ENCODE measurements at regions not wholly inside any gene's neighbourhood (a gene's known extent, or its start where the extent isn't known, plus 50 kb on each side); places are given as distances from the start of the nearest gene placed in this dataset.
"Not testable (repeated sequence)": the region's sequence is repeated elsewhere in the genome, so short reads cannot be mapped to it uniquely, and the experiment has no call there.

- no peak for DNase-seq
These were observed 129.1 kb upstream of the OLIG3 start for GRCh38 chr6:137623293-137623692.

DNA sequence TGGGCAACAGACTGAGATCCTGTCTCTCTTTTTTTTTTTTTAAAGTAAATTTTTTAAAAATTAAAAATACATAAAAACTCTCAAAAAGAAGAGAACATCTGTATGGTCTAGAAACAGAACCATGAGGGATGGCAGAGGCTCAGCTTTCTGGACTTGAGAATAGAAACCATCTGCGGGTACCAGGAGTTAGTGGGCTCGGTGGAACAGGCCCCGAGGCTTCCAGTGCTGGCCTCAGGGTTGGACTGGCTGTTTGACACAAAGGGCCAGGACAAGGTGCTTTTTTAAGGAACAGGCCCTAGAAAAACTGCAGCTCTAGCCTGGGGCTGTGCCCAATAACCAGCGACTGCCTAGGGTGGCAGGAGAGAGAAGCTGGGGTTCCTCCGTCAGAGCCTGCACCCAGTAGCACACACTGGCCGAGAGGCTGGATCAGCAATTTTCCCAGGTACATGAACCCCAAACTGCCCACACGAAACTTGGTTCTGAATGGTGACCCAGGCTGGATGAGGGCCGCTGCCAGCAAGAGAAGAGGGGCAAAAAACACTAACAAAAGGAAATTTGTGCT is 131.0 kb upstream of the OLIG3 start:
- DNase-seq, result no peak

- no peak for DNase-seq
These were observed 131.6 kb upstream of the OLIG3 start for GRCh38 chr6:137625808-137626207.

GRCh38 chr6:137630666-137631065 is 136.5 kb upstream of the OLIG3 start:
- DNase-seq, result no peak

GRCh38 chr6:137631323-137631722 is 137.1 kb upstream of the OLIG3 start:
- DNase-seq, result no peak

DNA sequence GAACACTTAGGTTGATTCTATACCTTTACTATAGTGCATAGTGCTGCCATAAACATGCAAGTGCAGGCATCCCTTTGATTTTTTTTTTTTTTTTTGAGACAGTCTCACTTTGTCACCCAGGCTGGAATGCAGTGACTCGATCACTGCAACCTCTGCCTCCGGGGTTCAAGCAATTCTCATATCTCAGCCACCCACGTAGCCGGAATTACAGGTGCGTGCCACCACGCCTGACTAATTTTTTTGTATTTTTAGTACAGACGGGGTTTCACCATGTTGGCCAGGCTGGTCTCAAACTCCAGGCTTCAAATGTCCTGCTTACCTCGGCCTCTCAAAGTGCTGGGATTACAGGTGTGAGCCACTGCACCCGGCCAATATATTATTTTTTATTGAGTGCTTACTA is 140.0 kb upstream of the OLIG3 start:
- DNase-seq, result not testable (repeated sequence)

DNA sequence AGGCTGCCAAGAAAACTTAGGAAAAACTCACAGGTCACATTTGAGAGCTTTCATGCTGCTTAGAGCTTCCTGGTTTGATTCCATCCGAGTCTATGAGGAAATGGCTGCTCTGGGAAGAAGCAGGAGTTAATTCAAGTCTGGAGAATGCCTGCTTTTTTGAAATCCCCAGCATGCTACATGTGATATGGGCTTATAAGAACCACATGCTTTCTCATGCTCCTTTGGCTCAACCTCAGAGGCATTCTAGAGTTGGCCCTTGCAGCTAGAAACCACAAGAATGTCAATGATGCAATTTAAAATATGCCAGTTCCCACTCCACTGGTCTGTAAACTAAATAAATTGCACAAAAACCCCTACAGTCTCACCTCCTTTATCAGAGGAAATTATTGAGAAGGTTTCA is 142.9 kb upstream of the OLIG3 start:
- DNase-seq, result peak; percentile 32

DNA sequence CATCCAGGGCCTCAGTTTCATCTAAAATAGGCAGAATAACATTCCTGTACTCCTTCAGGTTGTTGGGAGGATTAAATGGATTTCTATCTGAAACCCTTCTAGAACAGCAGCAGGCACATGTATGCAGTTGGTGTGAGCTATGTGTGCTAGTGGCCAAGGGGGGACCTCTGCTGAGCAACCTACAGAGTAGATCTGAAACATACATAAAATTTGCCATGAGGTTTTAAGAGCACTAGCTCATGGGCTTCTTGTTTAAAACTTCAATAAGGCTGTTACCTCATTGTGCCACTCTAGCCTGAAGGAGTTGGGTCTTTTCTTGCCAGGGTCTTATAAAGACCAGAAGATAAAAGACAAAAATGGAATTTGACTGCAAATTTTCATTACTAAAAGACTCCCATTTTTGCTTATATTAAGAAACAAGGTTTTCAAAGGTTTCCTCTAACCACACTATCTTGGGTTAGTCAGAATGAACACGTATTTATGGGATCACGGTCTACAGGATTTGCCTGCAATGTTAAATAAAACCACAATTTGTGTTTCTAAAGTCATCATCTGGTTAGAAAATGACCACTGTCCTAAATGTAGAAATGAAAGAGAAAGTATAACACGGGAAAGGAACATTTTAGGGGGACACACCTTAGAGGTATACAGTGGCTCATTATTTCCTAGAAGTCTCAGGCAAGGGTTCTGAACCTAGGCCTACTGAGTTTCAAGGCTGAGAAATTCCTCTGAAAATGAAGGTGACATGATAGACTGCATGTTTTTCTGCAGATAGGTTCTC is 144.9 kb upstream of the OLIG3 start:
- no peak for DNase-seq

DNA sequence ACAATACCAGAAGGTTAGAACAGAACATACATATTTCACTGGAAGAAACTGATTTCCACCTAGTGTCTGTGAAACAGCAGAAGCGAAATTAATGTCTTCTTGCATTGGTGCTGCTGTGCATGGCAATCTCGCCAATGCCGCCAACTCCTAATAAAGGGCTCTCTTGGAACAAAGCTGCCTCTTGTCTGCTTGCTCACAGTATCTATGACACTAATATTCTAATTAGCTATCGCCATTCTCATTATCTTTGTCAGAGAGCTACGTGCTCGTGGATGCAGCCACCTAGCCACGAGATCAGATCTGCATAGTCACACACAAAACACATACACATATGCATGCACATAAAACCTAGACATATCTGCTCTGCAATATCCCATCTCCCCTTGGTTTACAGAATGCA is 145.9 kb upstream of the OLIG3 start:
- no peak for DNase-seq

GRCh38 chr6:137641474-137642077 is 147.4 kb upstream of the OLIG3 start:
- DNase-seq, result peak; percentile 82

GRCh38 chr6:137643210-137643609 is 149.0 kb upstream of the OLIG3 start:
- DNase-seq, result not testable (repeated sequence)

DNA sequence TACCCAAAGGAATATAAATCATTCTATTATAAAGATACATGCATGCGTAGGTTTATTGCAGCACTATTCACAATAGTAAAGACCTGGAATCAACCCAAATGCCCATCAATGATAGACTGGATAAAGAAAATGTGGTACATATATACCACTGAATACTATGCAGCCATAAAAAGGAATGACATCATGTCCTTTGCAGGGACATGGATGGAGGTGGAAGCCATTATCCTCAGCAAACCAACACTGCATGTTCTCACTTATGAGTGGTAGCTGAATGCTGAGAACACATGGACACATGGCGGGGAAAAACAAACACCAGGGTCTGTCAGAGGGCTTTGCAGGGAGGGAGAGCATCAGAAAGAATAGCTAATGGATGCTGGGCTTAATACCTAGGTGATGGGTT is 149.4 kb upstream of the OLIG3 start:
- not testable (repeated sequence) for DNase-seq

DNA sequence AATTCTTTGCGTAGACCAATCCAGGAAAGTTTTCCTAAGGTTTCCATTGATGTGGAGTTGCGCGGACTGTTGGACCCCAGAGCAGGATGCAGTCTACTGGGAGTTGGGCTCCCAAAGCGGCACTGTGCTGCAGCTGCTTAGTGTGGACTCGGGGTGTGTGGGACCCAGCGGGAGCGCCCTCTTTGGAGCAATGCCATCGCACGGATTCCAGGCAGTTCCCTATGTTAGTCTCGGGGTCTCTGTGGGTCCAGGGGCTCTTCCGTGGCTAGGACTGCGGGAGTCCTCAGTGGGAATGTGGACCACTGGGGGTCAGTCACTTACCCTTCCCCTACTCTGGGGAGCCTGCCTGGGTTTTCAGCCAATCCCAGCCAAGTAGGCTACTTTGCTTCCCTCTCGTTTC is 151.7 kb upstream of the OLIG3 start:
- DNase-seq, result no peak

DNA sequence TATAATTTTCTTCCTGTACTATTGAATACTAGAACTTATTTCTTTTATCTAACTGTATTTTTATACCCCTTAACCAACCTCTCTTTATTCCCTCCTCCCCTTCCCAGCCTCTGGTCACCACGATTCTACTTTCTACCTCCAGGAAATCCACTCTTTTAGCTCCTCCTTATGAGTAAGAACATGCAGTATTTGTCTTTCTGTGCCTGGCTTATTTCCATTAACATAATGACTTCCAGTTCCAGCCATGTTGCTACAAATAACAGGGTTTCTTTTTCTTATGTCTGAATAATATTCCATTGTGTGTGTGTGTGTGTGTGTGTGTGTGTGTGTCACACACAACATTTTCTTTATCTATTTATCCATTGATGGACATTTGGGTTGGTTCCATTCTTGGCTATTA is 152.3 kb upstream of the OLIG3 start:
- no peak for DNase-seq

GRCh38 chr6:137647762-137648447 is 153.7 kb upstream of the OLIG3 start:
- no peak for DNase-seq

- no peak for DNase-seq
These were observed 156.5 kb upstream of the OLIG3 start for GRCh38 chr6:137650720-137651119.

DNA sequence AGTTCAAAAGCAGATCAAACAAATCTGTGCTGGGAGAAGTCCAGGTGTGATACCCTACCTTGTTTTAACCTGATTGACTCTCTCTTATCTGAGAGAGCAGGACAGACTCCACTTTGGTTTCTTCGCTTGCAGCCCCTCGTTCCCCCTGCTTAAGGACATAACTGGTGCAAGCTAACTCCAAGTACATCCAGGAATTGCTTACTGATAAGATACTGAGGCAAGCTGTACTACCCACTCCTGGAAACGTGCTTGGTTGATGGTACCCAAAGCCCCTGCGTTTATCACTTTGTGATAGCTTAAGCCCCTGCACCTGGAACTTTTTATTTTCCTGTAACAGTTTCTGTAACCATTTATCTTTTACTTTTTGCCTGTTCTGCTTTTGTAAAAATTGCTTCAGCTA is 157.0 kb upstream of the OLIG3 start:
- DNase-seq, result no peak

DNA sequence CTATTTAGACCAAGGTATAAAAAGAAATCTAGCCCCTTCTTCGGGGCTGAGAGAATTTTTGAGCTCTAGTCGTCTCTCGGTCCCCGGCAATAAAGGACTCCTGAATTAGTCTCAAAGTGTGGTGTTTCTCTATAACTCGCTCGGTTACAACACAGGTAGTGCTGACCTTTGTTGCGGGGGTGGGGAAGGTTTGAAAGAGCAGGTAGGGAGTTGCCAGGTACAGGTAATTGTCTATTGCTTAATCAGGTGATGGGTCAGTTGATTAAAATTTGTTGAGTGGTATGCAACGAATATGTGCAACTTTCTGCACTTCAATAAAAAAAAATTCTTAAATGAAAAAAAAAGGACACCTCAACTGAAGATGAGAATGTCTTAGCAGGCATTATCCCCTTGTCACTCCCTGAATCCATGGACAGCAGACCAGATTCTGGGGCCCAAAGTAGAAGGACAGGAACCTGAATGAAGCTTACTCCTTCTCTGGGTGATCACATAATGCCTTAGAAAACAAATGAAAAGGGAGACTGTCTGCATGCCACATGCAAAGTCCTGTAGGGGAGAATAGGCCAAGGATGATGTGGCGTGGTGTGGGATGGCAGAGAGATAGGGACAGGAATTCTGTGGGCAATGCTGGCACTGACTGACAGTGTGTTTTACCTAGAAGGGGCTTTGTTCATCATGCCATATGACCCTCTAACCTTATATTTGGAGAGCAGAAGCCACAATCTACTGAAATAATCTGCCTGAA is 157.6 kb upstream of the OLIG3 start:
- DNase-seq, result no peak

- DNase-seq, result no peak
These were observed 158.9 kb upstream of the OLIG3 start for GRCh38 chr6:137652961-137653705.

- DNase-seq, result no peak
These were observed 159.5 kb upstream of the OLIG3 start for GRCh38 chr6:137653706-137654059.

DNA sequence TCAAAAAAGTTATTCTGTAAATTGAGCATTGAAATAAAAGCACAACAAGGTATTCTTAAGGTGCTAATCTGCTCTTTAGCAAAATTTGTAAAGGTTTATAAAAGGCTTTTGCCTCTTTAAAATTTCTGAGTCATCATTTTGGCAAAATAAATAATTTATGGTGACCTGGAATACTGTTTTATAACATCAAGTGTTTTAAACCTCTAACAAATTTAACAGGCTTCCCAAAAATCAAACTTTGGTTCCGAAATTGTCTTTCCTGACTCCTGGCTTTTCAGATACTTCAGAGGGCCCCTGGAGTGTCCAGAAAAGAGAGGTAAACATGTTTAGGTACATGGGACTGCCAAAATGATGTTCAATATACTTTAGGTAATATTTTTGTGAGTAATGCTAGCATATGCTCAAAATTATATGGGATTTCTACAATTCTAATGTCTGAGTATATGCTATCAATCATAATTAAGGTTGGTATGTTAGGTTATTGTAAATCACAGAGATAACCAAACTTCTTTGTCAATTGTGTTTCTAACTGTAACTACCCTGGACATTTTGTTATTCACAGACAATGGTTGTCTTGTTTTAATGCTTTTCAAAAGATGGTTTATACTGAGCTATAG is 160.3 kb upstream of the OLIG3 start:
- no peak for DNase-seq

All from left kidney (tissue), 1 donor.